ENCODE measurements at regions not wholly inside any gene's neighbourhood (a gene's known extent, or its start where the extent isn't known, plus 50 kb on each side); places are given as distances from the start of the nearest gene placed in this dataset.

DNA sequence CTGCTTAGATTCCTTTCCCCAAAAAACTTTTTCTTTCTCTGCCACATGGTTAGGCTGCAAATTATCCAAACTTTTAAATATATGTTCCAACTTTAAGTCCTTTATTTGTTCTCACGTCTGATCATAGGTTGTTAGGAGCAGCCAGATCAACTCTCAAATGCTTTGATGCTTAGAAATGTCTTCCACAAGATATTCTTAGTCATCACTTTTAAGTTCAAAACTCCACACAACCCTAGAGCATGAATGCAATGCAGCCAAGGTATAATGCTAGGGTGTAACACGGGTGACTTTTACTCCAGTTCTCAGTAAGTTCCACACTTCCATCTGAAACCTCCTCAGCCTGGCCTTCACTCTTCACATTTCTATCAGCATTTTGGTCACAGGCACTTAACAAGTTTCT is 987.5 kb downstream of the DCDC2C start:
- H3K27me3 ChIP-seq (replicated peaks; ENCODE audit: control insufficient read depth, insufficient read depth, low read length) = no peaks in the 10 kb centered on the region
- no peaks in the 10 kb centered on the region for H3K9me3 ChIP-seq
- ChIA-PET POLR2A (no interaction called here), CTCF (no interaction called here)
- DNase-seq = no peak
- H3K4me1 ChIP-seq = no peaks in the 10 kb centered on the region
- no peaks in the 10 kb centered on the region for H3K36me3 ChIP-seq (ENCODE audit: control insufficient read depth, insufficient read depth, low read length)
- H3K9me3 Mint-ChIP-seq (ENCODE audit: unreplicated experiment) = no peaks in the 10 kb centered on the region
- H3K4me1 Mint-ChIP-seq (ENCODE audit: low read depth, unreplicated experiment) = no peaks in the 10 kb centered on the region
- TF ChIP-seq CTCF (IDR thresholded peaks at IDR 0.05; ENCODE audit: insufficient read depth in 1 of 2, low read depth in 1 of 2, low read length in 1 of 2, severe bottlenecking in 1 of 2, unreplicated experiment in 1 of 2) = no peak
- H3K4me3 Mint-ChIP-seq (ENCODE audit: unreplicated experiment) = no peak overlapping the region
- no TSS peak for BruUV-seq (replicated peaks)
- H3K27me3 Mint-ChIP-seq (ENCODE audit: insufficient read depth, unreplicated experiment) = peaks cover 3% of the 10 kb centered on the region
- H3K27ac Mint-ChIP-seq (ENCODE audit: unreplicated experiment) = no peak overlapping the region
- intact Hi-C loops (cut with micrococcal nuclease; ENCODE audit: unreplicated experiment) = no loop called here
- H3K36me3 Mint-ChIP-seq (ENCODE audit: insufficient read depth, unreplicated experiment) = no peaks in the 10 kb centered on the region
- H3K4me3 ChIP-seq (ENCODE audit: low read depth, low read length) = no peak overlapping the region

DNA sequence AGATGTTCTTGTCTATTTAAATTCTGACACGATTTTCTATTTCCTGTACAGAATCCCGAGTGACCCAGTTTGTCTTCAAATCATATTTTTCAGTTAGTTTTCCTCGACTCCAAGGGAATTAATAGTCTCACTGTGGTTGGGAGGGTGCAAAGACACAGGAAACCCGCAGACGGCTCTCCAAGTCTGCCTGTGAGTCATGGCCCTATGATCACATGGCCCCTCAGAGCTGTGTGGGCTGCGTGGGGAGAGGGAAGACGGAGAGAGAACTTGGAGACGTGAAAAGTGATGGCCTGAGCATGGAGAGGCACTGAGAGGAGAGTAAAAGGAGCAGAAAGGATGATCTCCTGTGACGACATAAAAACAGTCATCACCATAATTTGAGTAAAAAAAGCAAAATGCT is 989.9 kb downstream of the DCDC2C start:
- no peaks in the 10 kb centered on the region for H3K36me3 ChIP-seq (ENCODE audit: control insufficient read depth, insufficient read depth, low read length)
- H3K4me1 ChIP-seq = no peaks in the 10 kb centered on the region
- no peak for DNase-seq
- Mint-ChIP-seq H3K4me1 (ENCODE audit: low read depth, unreplicated experiment) (no peaks in the 10 kb centered on the region), H3K36me3 (ENCODE audit: insufficient read depth, unreplicated experiment) (no peaks in the 10 kb centered on the region), H3K4me3 (ENCODE audit: unreplicated experiment) (no peak overlapping the region), H3K9me3 (ENCODE audit: unreplicated experiment) (no peaks in the 10 kb centered on the region), H3K27ac (ENCODE audit: unreplicated experiment) (no peak overlapping the region), H3K27me3 (ENCODE audit: insufficient read depth, unreplicated experiment) (peaks cover 5% of the 10 kb centered on the region)
- H3K9me3 ChIP-seq = no peaks in the 10 kb centered on the region
- TF ChIP-seq CTCF (IDR thresholded peaks at IDR 0.05; ENCODE audit: insufficient read depth in 1 of 2, low read depth in 1 of 2, low read length in 1 of 2, severe bottlenecking in 1 of 2, unreplicated experiment in 1 of 2) = no peak
- POLR2A ChIA-PET = no interaction called here
- H3K4me3 ChIP-seq (ENCODE audit: low read depth, low read length) = no peak overlapping the region
- no TSS peak for BruUV-seq (replicated peaks)
- H3K27me3 ChIP-seq (replicated peaks; ENCODE audit: control insufficient read depth, insufficient read depth, low read length) = no peaks in the 10 kb centered on the region
- CTCF ChIA-PET = no interaction called here
- intact Hi-C loops (cut with micrococcal nuclease; ENCODE audit: unreplicated experiment) = no loop called here

DNA sequence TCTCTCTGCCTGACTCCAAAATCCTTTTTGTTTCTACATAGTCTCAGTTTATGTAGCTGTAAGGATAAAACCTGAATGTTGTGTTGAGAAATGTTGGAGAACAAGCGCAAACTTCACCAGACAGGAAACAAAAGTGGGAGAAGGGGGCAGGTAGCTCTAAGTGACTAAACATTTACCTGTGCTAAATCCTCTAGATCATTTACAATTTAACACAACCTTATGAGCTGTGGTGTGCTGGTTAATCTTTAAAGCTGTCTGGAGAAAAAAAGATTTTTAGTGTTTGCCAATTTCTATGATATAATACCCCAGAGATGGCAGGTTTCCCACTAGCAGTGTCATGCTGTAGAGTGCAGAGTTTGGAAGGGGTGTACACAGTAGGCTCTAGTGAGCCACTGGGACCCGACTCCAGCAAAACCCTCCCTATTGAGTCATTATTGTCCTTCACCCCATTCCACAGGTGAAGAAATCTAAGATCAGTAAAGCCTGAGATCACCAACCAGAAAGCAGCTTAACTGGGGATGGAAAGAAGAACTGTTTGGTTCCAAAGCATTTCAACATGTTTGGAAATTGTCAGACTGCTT is 992.0 kb downstream of the DCDC2C start:
- H3K27me3 Mint-ChIP-seq (ENCODE audit: insufficient read depth, unreplicated experiment) = peaks cover 5% of the 10 kb centered on the region
- ChIA-PET POLR2A (no interaction called here), CTCF (no interaction called here)
- H3K9me3 ChIP-seq = no peaks in the 10 kb centered on the region
- no peaks in the 10 kb centered on the region for H3K4me1 ChIP-seq
- intact Hi-C loops (cut with micrococcal nuclease; ENCODE audit: unreplicated experiment) = no loop called here
- BruUV-seq (replicated peaks) = no TSS peak
- H3K9me3 Mint-ChIP-seq (ENCODE audit: unreplicated experiment) = no peaks in the 10 kb centered on the region
- no peaks in the 10 kb centered on the region for H3K27me3 ChIP-seq (replicated peaks; ENCODE audit: control insufficient read depth, insufficient read depth, low read length)
- H3K4me3 Mint-ChIP-seq (ENCODE audit: unreplicated experiment) = no peak overlapping the region
- TF ChIP-seq CTCF (IDR thresholded peaks at IDR 0.05; ENCODE audit: insufficient read depth in 1 of 2, low read depth in 1 of 2, low read length in 1 of 2, severe bottlenecking in 1 of 2, unreplicated experiment in 1 of 2) = no peak
- DNase-seq = no peak
- H3K4me3 ChIP-seq (ENCODE audit: low read depth, low read length) = no peak overlapping the region
- H3K27ac Mint-ChIP-seq (ENCODE audit: unreplicated experiment) = no peak overlapping the region
- H3K4me1 Mint-ChIP-seq (ENCODE audit: low read depth, unreplicated experiment) = no peaks in the 10 kb centered on the region
- H3K36me3 Mint-ChIP-seq (ENCODE audit: insufficient read depth, unreplicated experiment) = no peaks in the 10 kb centered on the region
- H3K36me3 ChIP-seq (ENCODE audit: control insufficient read depth, insufficient read depth, low read length) = no peaks in the 10 kb centered on the region

Data from Caco-2 (cell line).